ENCODE measurements at regions not wholly inside any gene's neighbourhood (a gene's known extent, or its start where the extent isn't known, plus 50 kb on each side); places are given as distances from the start of the nearest gene placed in this dataset.

DNA sequence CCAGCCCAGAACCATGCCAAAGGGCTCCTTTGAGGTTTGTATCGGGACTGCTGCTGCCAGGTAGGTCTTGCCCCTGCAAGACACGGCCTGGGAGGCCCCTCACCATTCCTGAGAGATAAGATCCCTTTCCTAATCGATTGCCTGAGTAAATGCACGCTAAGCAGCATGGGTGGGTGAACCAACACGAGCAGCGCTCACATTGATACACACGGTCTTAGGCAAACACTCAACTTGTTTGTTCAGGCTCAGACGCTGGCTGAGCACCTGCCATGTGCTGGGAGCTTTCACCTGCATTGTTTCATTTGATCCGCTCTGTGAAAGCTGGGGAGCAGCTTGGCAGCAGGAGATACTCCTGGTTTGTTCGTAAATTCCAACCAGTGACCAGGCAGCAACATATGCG lies 76.9 kb upstream of the NEURL1B start:
- TF ChIP-seq GATA2 (IDR thresholded peaks at IDR 0.05; ENCODE audit: low read depth, low read length), result no peak
- no peak for TF ChIP-seq GATA3 (IDR thresholded peaks at IDR 0.05; ENCODE audit: low read depth, low read length)

GRCh38 chr5:172562443-172562842 lies 78.6 kb upstream of the NEURL1B start:
- no peak for TF ChIP-seq GATA2 (IDR thresholded peaks at IDR 0.05; ENCODE audit: low read depth, low read length)
- TF ChIP-seq GATA3 (IDR thresholded peaks at IDR 0.05; ENCODE audit: low read depth, low read length), result no peak

DNA sequence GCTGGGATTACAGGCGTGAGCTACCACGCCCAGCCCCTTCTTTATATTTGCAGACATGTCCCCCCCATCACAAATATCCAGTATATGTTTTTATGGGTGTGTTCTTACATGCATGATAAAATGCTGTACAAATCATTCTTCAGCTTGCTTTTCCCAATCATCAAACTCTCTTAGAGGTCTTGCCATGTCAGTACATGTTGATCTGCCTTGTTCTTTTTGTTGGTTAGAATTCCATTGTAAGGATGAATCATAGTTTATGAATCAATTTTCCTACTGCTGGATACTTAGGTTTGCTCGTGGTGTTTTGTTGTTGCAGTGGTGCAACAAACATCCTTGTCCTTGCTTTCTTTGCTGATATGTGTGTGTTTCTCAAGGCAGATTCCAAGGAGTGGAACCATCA lies 79.9 kb upstream of the NEURL1B start:
- TF ChIP-seq GATA3 (IDR thresholded peaks at IDR 0.05; ENCODE audit: low read depth, low read length) (no peak), GATA2 (IDR thresholded peaks at IDR 0.05; ENCODE audit: low read depth, low read length) (no peak)

- TF ChIP-seq GATA2 (IDR thresholded peaks at IDR 0.05; ENCODE audit: low read depth, low read length) (no peak), GATA3 (IDR thresholded peaks at IDR 0.05; ENCODE audit: low read depth, low read length) (no peak)
Observed at GRCh38 chr5:172559004-172559932, 81.8 kb upstream of the NEURL1B start.

GRCh38 chr5:172558076-172558976 lies 82.7 kb upstream of the NEURL1B start:
- TF ChIP-seq GATA2 (IDR thresholded peaks at IDR 0.05; ENCODE audit: low read depth, low read length) (no peak), GATA3 (IDR thresholded peaks at IDR 0.05; ENCODE audit: low read depth, low read length) (no peak)

DNA sequence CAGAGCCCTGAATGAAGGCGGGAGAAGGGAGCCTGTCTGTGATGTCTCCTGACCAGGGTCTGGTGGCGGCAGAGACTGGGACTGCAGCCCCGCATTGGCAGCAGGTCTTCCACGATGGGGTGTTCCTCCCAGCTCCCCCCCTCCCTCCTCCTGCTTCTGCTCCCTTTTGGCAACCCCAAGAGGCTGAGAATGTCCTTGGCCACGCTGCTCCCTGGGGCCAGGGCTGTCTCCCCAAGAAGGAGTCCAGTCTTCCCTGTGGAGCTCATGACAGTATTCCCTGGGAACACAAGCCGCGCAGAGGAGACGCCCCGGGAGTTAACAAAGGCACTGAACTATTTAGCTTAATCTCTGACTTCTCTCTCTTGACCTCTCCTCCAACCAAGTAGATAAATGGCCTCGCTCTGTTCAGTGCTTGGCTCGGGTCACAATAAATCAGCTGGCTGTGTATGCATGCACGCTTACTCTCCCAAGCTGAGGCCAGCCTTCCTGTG lies 84.0 kb upstream of the NEURL1B start:
- TF ChIP-seq GATA3 (IDR thresholded peaks at IDR 0.05; ENCODE audit: low read depth, low read length) (no peak), GATA2 (IDR thresholded peaks at IDR 0.05; ENCODE audit: low read depth, low read length) (no peak)

DNA sequence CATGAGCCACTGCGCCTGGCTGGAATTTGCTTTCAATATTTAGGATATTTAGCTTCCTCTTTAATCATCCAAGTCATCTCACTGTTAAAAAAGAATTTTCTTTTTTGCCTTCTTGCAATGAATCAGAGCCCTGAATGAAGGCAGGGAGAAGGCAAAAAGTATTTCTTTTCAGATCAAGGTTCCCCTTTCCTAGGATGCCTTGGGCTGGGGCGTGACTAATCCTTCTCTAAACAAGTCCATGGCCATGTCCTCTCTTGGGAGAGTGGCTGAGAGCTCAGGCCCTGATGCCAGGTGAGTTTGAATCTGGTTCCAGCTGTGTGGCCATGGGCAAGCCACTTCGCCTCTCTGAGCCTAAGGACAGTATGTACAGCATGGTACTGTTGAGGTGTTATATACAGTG lies 84.8 kb upstream of the NEURL1B start:
- TF ChIP-seq GATA3 (IDR thresholded peaks at IDR 0.05; ENCODE audit: low read depth, low read length), result no peak
- no peak for TF ChIP-seq GATA2 (IDR thresholded peaks at IDR 0.05; ENCODE audit: low read depth, low read length)

- TF ChIP-seq GATA3 (IDR thresholded peaks at IDR 0.05; ENCODE audit: low read depth, low read length) (no peak), GATA2 (IDR thresholded peaks at IDR 0.05; ENCODE audit: low read depth, low read length) (no peak)
Observed at GRCh38 chr5:172554562-172554961, 86.5 kb upstream of the NEURL1B start.

- no peak for TF ChIP-seq GATA2 (IDR thresholded peaks at IDR 0.05; ENCODE audit: low read depth, low read length)
- TF ChIP-seq GATA3 (IDR thresholded peaks at IDR 0.05; ENCODE audit: low read depth, low read length), result no peak
Observed at GRCh38 chr5:172553903-172554302, 87.2 kb upstream of the NEURL1B start.

DNA sequence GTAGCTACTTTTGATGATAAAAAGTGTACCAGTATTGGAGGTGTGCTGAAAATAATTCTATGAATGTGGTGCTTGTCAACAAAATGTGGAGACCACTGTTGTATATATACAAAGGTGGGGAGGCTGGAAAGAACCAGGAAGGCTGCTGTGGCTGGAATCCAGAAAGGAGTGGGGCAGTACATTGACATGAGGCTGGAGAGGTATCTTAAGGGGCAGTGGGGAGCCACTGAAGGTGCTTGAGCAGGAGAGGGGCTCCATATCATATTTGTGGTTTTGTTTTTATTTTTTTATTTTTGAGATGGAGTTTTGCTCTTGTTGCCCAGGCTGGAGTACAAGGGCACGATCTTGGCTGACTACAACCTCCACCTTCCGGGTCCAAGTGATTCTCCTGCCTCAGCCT lies 87.9 kb upstream of the NEURL1B start:
- TF ChIP-seq GATA3 (IDR thresholded peaks at IDR 0.05; ENCODE audit: low read depth, low read length), result no peak
- no peak for TF ChIP-seq GATA2 (IDR thresholded peaks at IDR 0.05; ENCODE audit: low read depth, low read length)

GRCh38 chr5:172550996-172551395 lies 90.1 kb upstream of the NEURL1B start:
- TF ChIP-seq GATA3 (IDR thresholded peaks at IDR 0.05; ENCODE audit: low read depth, low read length), result no peak
- TF ChIP-seq GATA2 (IDR thresholded peaks at IDR 0.05; ENCODE audit: low read depth, low read length), result no peak

GRCh38 chr5:172550096-172550765 lies 90.8 kb upstream of the NEURL1B start:
- TF ChIP-seq GATA3 (IDR thresholded peaks at IDR 0.05; ENCODE audit: low read depth, low read length), result no peak
- TF ChIP-seq GATA2 (IDR thresholded peaks at IDR 0.05; ENCODE audit: low read depth, low read length), result peak; percentile 65

DNA sequence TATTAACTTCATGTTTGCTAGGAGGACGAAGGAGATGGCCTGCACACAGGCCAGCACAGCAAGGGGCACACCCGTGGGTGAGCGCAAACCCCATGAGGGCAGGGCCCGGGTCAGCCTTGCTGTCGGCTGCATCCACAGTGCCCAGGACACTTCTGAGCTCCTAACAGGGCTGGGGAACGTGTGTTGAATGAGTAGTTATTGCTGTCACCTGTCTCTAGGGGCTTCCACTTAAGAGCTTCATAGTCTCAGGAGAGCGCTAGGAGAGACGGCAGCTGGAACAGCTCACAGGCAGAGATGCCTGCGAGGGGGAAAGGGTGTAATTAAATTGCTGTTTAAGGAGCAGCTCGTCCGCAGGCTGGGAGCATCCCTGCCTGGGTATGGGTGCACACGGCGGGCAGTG lies 91.4 kb upstream of the NEURL1B start:
- TF ChIP-seq GATA2 (IDR thresholded peaks at IDR 0.05; ENCODE audit: low read depth, low read length) (no peak), GATA3 (IDR thresholded peaks at IDR 0.05; ENCODE audit: low read depth, low read length) (no peak)

Measured in SH-SY5Y (cell line).